ENCODE measurements at regions not wholly inside any gene's neighbourhood (a gene's known extent, or its start where the extent isn't known, plus 50 kb on each side); places are given as distances from the start of the nearest gene placed in this dataset.

DNA sequence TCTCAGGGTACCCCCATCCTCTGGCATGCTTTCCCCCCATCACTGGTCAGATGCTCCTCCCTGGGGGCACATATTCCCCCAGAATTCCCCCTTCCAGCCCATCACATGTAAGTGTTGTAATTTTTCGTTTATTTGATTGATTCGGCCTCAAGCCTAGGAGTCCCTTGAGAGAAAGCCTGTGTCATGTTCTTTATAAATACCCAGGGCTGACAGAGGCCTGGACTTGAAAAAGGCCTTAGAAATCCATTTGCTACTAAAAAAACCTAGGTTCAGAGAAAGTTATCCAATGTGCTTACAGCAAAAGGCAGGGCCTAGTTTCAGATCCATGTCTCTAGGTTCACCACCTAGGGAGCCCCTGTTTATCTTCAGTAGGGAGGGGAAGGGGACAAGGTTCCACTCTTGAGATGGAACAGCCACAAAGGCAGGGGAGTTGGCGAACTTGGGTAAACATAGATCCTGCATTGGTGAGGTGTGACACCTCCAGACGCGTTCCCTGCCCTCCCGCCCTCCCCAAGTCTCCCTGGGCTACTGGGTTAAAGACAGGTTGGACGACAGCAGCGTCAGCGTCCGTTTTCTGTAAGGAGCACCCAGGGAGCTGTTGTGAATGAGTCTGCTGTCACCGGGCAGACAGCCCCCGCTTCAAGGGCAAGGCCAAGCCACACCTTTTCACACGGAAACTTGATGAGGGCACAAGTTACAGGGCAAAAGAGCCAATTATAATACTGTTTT lies 147.8 kb downstream of the EN1 start:
- no peaks in the 10 kb centered on the region for H3K4me1 ChIP-seq
- no peak overlapping the region for H3K4me3 ChIP-seq
- DNase-seq, result no peak
- no peak for TF ChIP-seq CTCF (IDR thresholded peaks at IDR 0.05)
- H3K36me3 ChIP-seq, result no peaks in the 10 kb centered on the region
- H3K9me3 ChIP-seq, result no peaks in the 10 kb centered on the region
- intact Hi-C loops (cut with DNase I; ENCODE audit: low total_unique reads), result no loop called here
- H3K27me3 ChIP-seq, result no peaks in the 10 kb centered on the region
- no peak overlapping the region for H3K27ac ChIP-seq

DNA sequence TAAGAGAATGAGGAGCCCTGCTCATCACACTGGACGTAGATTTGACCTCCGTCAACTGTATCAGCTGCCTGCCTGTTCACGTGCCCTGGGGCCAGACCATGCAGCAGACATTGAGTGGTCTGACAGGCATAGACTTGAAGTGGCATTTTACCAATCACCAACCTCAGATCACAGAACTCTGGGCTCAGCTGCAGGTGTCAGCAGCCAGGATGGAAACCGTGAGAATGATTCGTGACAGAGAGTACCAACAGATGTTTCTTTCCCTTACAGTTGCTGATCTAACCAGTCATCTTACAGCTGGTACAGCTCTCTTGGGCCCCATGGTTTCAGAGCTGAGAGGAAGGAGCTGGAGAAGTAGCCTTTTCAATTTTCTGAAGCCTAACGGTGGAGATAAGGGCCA lies 148.9 kb downstream of the EN1 start:
- DNase-seq, result no peak
- Histone ChIP-seq H3K27me3 (no peaks in the 10 kb centered on the region), H3K4me3 (no peak overlapping the region), H3K36me3 (no peaks in the 10 kb centered on the region), H3K4me1 (no peaks in the 10 kb centered on the region), H3K27ac (no peak overlapping the region), H3K9me3 (no peaks in the 10 kb centered on the region)
- TF ChIP-seq CTCF (IDR thresholded peaks at IDR 0.05), result no peak
- intact Hi-C loops (cut with DNase I; ENCODE audit: low total_unique reads), result no loop called here

DNA sequence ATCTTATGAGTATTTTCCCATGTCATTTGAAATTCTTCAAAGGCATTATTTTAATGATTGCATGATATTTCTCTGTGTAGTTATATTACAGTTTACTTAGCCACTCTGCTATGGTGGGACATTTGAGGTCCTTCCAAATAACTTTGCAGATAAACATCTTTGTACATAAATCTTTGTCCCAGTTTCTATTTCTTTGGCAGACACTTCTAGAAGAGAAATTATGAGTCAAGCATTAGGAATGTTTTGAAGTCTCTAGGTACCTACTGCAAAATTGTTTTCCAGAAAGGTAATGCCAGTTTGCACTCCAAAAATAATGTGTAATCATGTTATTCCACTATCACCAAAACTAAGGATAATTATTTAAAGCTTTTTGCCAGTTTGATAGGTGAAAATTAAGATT lies 149.7 kb downstream of the EN1 start:
- no peak for DNase-seq
- no peak for TF ChIP-seq CTCF (IDR thresholded peaks at IDR 0.05)
- no peak overlapping the region for H3K27ac ChIP-seq
- no peaks in the 10 kb centered on the region for H3K36me3 ChIP-seq
- no peak overlapping the region for H3K4me3 ChIP-seq
- peaks cover 0 to 5% of the 10 kb centered on the region in 2 donors for H3K27me3 ChIP-seq
- intact Hi-C loops (cut with DNase I; ENCODE audit: low total_unique reads), result no loop called here
- H3K9me3 ChIP-seq, result no peaks in the 10 kb centered on the region
- H3K4me1 ChIP-seq, result no peaks in the 10 kb centered on the region

GRCh38 chr2:118696786-118697465 lies 150.5 kb downstream of the EN1 start:
- Histone ChIP-seq H3K27me3 (peaks cover 0 to 6% of the 10 kb centered on the region in 2 donors), H3K9me3 (no peaks in the 10 kb centered on the region), H3K27ac (no peak overlapping the region), H3K36me3 (no peaks in the 10 kb centered on the region), H3K4me3 (no peak overlapping the region), H3K4me1 (no peaks in the 10 kb centered on the region)
- no peak for TF ChIP-seq CTCF (IDR thresholded peaks at IDR 0.05)
- intact Hi-C loops (cut with DNase I; ENCODE audit: low total_unique reads), result no loop called here
- DNase-seq, result no peak

DNA sequence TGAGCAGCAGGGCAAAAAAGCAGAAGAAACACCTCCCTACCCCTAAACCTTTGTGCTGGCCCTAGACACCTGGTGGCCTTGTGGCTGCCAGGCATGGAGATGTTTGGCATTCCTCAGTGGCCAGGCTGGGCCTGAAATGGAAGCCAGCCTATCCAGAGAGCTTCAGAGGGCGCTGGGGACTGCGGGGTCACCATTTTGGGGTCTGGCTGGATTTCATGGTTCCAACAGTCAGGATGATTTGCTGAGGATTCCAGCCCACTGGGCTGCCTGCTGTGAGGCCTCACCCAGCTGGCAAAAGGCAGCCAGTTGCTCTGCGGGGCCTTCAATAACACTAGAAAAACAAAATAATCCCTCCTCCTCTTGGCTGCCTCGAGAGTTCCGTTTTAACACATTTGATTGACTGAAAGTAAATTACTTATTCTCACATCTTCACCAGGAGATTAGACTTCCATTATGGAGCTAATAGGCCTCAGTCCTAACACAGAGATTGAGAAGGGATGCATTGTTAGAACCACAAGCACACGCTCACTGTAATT lies 154.1 kb downstream of the EN1 start:
- DNase-seq, result no peak

More for the DNA sequence above, 154.1 kb downstream of the EN1 start:
- no peaks in the 10 kb centered on the region for H3K9me3 ChIP-seq
- H3K27ac ChIP-seq, result no peak overlapping the region
- H3K36me3 ChIP-seq, result no peaks in the 10 kb centered on the region
- H3K27me3 ChIP-seq, result peaks cover 0 to 6% of the 10 kb centered on the region in 2 donors
- no peaks in the 10 kb centered on the region for H3K4me1 ChIP-seq
- TF ChIP-seq CTCF (IDR thresholded peaks at IDR 0.05), result no peak
- H3K4me3 ChIP-seq, result no peak overlapping the region
- intact Hi-C loops (cut with DNase I; ENCODE audit: low total_unique reads), result no loop called here

Data from tibial artery (tissue), 4 donors.